Colonic mucosa (tissue), 4 donors: ENCODE measurements at regions not wholly inside any gene's neighbourhood (a gene's known extent, or its start where the extent isn't known, plus 50 kb on each side); places are given as distances from the start of the nearest gene placed in this dataset.
"Not testable (repeated sequence)": the region's sequence is repeated elsewhere in the genome, so short reads cannot be mapped to it uniquely, and the experiment has no call there.

Experiments
- DNase-seq: peaks from one replicate; pipeline ENCODE4 v3.0.0-alpha.2; 2020
- H3K27ac ChIP-seq: fragments of 200-600 bp; one replicate; pipeline ENCODE4 v1.8.0; 2021
- H3K27me3 ChIP-seq: fragments of 200-600 bp; one replicate; pipeline ENCODE4 v1.8.0; 2021
- H3K36me3 ChIP-seq: fragments of 200-600 bp; one replicate; pipeline ENCODE4 v1.8.0; 2021
- H3K4me1 ChIP-seq: fragments of 200-600 bp; one replicate; pipeline ENCODE4 v1.8.0; 2021; ENCODE audit warnings: mild to moderate bottlenecking
- H3K4me3 ChIP-seq: fragments of 200-600 bp; one replicate; pipeline ENCODE4 v1.8.0; 2021
- H3K9ac ChIP-seq, 2 donors: one replicate each; pipeline ENCODE4 v1.7.0; 2013; ENCODE audit warnings: control low read depth in 2 of 2, low read depth in 2 of 2, low read length in 2 of 2
- H3K9me3 ChIP-seq: fragments of 200-600 bp; one replicate; pipeline ENCODE4 v1.8.0; 2021
- CTCF ChIP-seq: fragments of 200-600 bp; IDR thresholded peaks from one replicate; pipeline ENCODE4 v1.8.0; 2022; ENCODE audit warnings: antibody characterized with exemption, mild to moderate bottlenecking
- intact Hi-C: fragments of 100-400 bp; cut with DNase I; formaldehyde crosslinking; loops from one replicate; pipeline ENCODE4 v1.14.1; 2022
- donor health status: healthy.
- donor health status: DM: no; HTN: no; CAD: no.
- donor health status: DM: no; HTN: no; CAD: no.

DNA sequence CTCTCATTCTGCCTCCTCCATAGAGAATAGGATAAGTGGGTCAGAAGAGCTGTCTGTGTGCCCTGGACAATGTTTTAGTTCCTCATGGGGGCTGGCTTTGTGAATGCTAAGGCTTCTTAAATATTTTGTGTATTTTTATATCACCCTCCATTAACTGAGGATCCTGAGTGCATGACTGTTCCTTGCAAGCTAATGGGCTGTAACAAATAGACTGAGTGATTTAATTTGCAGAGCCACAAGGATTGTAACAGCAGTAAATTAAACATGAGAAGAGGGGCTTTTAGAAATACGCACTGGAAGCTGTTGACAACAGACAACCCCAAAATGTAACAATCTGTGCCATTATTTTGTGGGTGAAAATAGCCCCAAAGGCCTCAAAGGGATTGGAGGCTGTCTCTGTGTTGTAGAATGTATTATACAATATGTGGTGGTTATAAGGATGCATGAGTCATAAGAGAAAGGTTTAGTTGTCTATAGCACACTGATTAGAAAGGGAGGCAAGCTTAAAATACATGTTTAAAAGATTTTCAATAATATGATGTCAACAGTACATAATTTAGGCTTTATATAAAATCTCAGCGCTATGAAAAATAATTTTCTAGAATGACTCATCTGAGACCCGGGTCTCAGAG is 152.7 kb upstream of the ACTBL2 start:
- no peaks in the 10 kb centered on the region for H3K9me3 ChIP-seq
- H3K4me3 ChIP-seq = no peak overlapping the region
- no peak for DNase-seq
- no peak overlapping the region for H3K27ac ChIP-seq
- no peak overlapping the region for H3K9ac ChIP-seq
- intact Hi-C loops = no loop called here
- H3K36me3 ChIP-seq = no peaks in the 10 kb centered on the region
- no peaks in the 10 kb centered on the region for H3K4me1 ChIP-seq
- no peak for TF ChIP-seq CTCF
- H3K27me3 ChIP-seq = no peaks in the 10 kb centered on the region

- Histone ChIP-seq H3K36me3 (no peaks in the 10 kb centered on the region), H3K9ac (no peak overlapping the region), H3K9me3 (no peaks in the 10 kb centered on the region), H3K27me3 (no peaks in the 10 kb centered on the region), H3K27ac (no peak overlapping the region), H3K4me1 (no peaks in the 10 kb centered on the region), H3K4me3 (no peak overlapping the region)
- DNase-seq = no peak
- intact Hi-C loops = no loop called here
- TF ChIP-seq CTCF = no peak
Measured at GRCh38 chr5:57632937-57633336, 150.3 kb upstream of the ACTBL2 start.

DNA sequence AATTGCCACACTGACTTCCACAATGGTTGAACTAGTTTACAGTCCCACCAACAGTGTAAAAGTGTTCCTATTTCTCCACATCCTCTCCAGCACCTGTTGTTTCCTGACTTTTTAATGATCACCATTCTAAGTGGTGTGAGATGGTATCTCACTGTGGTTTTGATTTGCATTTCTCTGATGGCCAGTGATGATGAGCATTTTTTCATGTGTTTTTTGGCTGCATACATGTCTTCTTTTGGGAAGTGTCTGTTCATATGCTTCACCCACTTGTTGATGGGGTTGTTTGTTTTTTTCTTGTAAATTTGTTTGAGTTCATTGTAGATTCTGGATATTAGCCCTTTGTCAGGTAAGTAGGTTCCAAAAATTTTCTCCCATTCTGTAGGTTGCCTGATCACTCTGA is 148.5 kb upstream of the ACTBL2 start:
- H3K9me3 ChIP-seq, intact Hi-C loops, H3K4me1 ChIP-seq, DNase-seq, H3K27me3 ChIP-seq, H3K9ac ChIP-seq, H3K36me3 ChIP-seq, H3K27ac ChIP-seq, H3K4me3 ChIP-seq: not testable (repeated sequence)

GRCh38 chr5:57627661-57628060 is 145.1 kb upstream of the ACTBL2 start:
- Histone ChIP-seq H3K9ac (no peak overlapping the region), H3K36me3 (no peaks in the 10 kb centered on the region), H3K4me1 (no peaks in the 10 kb centered on the region), H3K4me3 (no peak overlapping the region), H3K9me3 (no peaks in the 10 kb centered on the region), H3K27me3 (no peaks in the 10 kb centered on the region), H3K27ac (no peak overlapping the region)
- no peak for DNase-seq
- intact Hi-C loops = no loop called here
- no peak for TF ChIP-seq CTCF

- Histone ChIP-seq H3K4me3 (no peak overlapping the region), H3K27me3 (no peaks in the 10 kb centered on the region), H3K9me3 (no peaks in the 10 kb centered on the region), H3K27ac (no peak overlapping the region), H3K9ac (no peak overlapping the region), H3K4me1 (no peaks in the 10 kb centered on the region), H3K36me3 (no peaks in the 10 kb centered on the region)
- intact Hi-C loops = no loop called here
- no peak for DNase-seq
- TF ChIP-seq CTCF = no peak
Measured at GRCh38 chr5:57626703-57627102, 144.1 kb upstream of the ACTBL2 start.

DNA sequence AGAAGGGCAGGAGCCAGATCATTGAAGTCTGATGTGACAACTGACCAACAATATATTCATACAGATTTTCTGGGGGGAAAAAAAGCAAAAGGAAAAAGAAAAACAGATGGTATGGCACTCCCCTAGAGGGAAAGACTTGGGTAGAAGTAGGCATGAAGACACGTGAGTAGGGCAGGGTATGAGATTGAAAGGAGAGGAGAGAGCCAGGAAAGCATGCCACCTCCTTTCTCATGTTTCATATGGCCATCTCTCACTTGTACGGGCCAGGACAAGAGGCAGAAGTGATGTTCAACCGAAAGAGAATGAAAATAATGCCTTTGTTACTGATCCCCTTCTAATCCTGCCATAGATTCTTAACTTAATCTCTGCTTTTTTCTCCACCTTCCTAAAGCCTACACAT is 139.0 kb upstream of the ACTBL2 start:
- Histone ChIP-seq H3K27me3 (no peaks in the 10 kb centered on the region), H3K9ac (no peak overlapping the region), H3K4me1 (no peaks in the 10 kb centered on the region), H3K27ac (no peak overlapping the region), H3K4me3 (no peak overlapping the region), H3K9me3 (no peaks in the 10 kb centered on the region), H3K36me3 (no peaks in the 10 kb centered on the region)
- TF ChIP-seq CTCF = no peak
- no peak for DNase-seq
- intact Hi-C loops = no loop called here
